OCI-LY3 (cell line): ENCODE measurements at regions not wholly inside any gene's neighbourhood (a gene's known extent, or its start where the extent isn't known, plus 50 kb on each side); places are given as distances from the start of the nearest gene placed in this dataset.

Experiments
- H2AFZ ChIP-seq: fragments of 200-600, 300-600 bp; shearing (Covaris generic); 2 replicates; pipeline ENCODE4 v1.6.0; 2014; ENCODE audit warnings: antibody characterized with exemption, low read depth, low read length
- H3K27ac ChIP-seq: fragments of 200-600, 300-600 bp; sonication (generic); 2 replicates; pipeline ENCODE4 v1.5.1; 2014; ENCODE audit warnings: mild to moderate bottlenecking, low read length, moderate library complexity, mixed read lengths
- H3K27me3 ChIP-seq: fragments of 200-600, 300-600 bp; sonication (generic); 2 replicates; pipeline ENCODE4 v1.6.1; 2014; ENCODE audit warnings: low read depth, low read length, mixed read lengths
- H3K36me3 ChIP-seq: fragments of 200-600, 300-600 bp; sonication (generic); replicated peaks from 2 replicates; pipeline ENCODE3; 2014; ENCODE audit warnings: low read depth, low read length, mixed read lengths
- H3K4me1 ChIP-seq: fragments of 300-600, 200-600 bp; sonication (generic); 2 replicates; pipeline ENCODE4 v1.6.1; 2014; ENCODE audit warnings: low read length, mixed read lengths
- H3K4me2 ChIP-seq: fragments of 200-600, 300-600 bp; sonication (generic); 2 replicates; pipeline ENCODE4 v1.6.1; 2014; ENCODE audit warnings: low read length, mixed read lengths
- H3K4me3 ChIP-seq: fragments of 300-600, 200-600 bp; sonication (generic); 2 replicates; pipeline ENCODE4 v1.5.1; 2014; ENCODE audit warnings: antibody characterized with exemption, mild to moderate bottlenecking, low read length, moderate library complexity
- H3K79me2 ChIP-seq: fragments of 300-600, 200-600 bp; shearing (Covaris generic); 2 replicates; pipeline ENCODE4 v1.6.1; 2014; ENCODE audit warnings: mild to moderate bottlenecking, low read length, mixed read lengths
- H3K9ac ChIP-seq: fragments of 300-600, 200-600 bp; shearing (Covaris generic); 2 replicates; pipeline ENCODE4 v1.6.0; 2014; ENCODE audit warnings: mild to moderate bottlenecking, low read length, moderate library complexity
- H3K9me3 ChIP-seq: fragments of 200-600, 300-600 bp; shearing (Covaris generic); 2 replicates; pipeline ENCODE4 v1.6.1; 2014; ENCODE audit warnings: low read length, mixed read lengths; ENCODE audit not compliant: insufficient read depth
- H4K20me1 ChIP-seq: fragments of 200-600, 300-600 bp; sonication (generic); 2 replicates; pipeline ENCODE4 v1.6.1; 2016; ENCODE audit warnings: low read length, mixed read lengths; ENCODE audit not compliant: insufficient read depth
- CTCF ChIP-seq: fragments of 200-600, 300-600 bp; sonication (generic); IDR thresholded peaks from 2 replicates; pipeline ENCODE4 v1.5.1; 2014; ENCODE audit warnings: antibody characterized with exemption, low read length, low read depth
- EZH2phosphoT487 ChIP-seq: fragments of 200-600 bp; shearing (Covaris generic); IDR thresholded peaks from 2 replicates; pipeline ENCODE4 v1.6.1; 2018; ENCODE audit warnings: antibody characterized with exemption, mixed run types, low read depth

- Histone ChIP-seq H3K79me2 (no peaks in the 10 kb centered on the region), H3K27me3 (no peaks in the 10 kb centered on the region), H2AFZ (no peak overlapping the region), H3K36me3 (no peaks in the 10 kb centered on the region), H3K9me3 (no peaks in the 10 kb centered on the region), H4K20me1 (no peaks in the 10 kb centered on the region), H3K4me3 (no peak overlapping the region), H3K9ac (no peak overlapping the region), H3K4me2 (no peak overlapping the region), H3K4me1 (no peaks in the 10 kb centered on the region), H3K27ac (no peak overlapping the region)
- no peak for TF ChIP-seq CTCF
- no peak for TF ChIP-seq EZH2phosphoT487
Measured at GRCh38 chr10:55367555-55367954, 566.5 kb upstream of the PCDH15 start.

- Histone ChIP-seq H3K4me3 (no peak overlapping the region), H3K4me2 (no peak overlapping the region), H3K79me2 (no peaks in the 10 kb centered on the region), H2AFZ (no peak overlapping the region), H4K20me1 (no peaks in the 10 kb centered on the region), H3K27me3 (no peaks in the 10 kb centered on the region), H3K9ac (no peak overlapping the region), H3K36me3 (no peaks in the 10 kb centered on the region), H3K4me1 (no peaks in the 10 kb centered on the region), H3K9me3 (no peaks in the 10 kb centered on the region), H3K27ac (no peak overlapping the region)
- TF ChIP-seq EZH2phosphoT487 (no peak), CTCF (no peak)
Measured at GRCh38 chr10:55358539-55358938, 557.5 kb upstream of the PCDH15 start.

- TF ChIP-seq EZH2phosphoT487 = no peak
- no peak for TF ChIP-seq CTCF
- no peaks in the 10 kb centered on the region for H3K79me2 ChIP-seq
- no peak overlapping the region for H3K9ac ChIP-seq
- no peaks in the 10 kb centered on the region for H3K4me1 ChIP-seq
- no peaks in the 10 kb centered on the region for H3K9me3 ChIP-seq
- H3K27me3 ChIP-seq = no peaks in the 10 kb centered on the region
- no peaks in the 10 kb centered on the region for H3K36me3 ChIP-seq
- no peak overlapping the region for H3K27ac ChIP-seq
- H3K4me3 ChIP-seq = no peak overlapping the region
- H2AFZ ChIP-seq = no peak overlapping the region
- no peaks in the 10 kb centered on the region for H4K20me1 ChIP-seq
- no peak overlapping the region for H3K4me2 ChIP-seq
Measured at GRCh38 chr10:55353414-55353813, 552.4 kb upstream of the PCDH15 start.

DNA sequence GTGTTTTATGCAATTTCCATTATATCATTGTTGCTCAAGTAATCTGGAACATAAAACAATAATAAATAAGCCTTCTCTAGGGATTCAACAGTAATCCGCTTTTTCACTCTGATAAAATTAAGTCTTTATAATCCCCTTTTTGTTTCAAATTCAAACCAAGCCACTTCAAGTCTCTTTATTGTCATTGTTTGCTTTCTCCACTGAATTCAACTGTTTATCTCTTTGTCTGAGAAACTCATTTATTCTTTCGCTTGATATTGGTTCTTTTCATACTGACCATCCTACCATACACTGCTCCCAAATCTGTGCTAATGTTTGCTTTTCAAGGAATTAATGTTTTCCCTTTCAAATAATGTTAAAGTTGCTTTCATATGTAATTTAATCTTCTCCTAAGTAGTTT is 550.4 kb upstream of the PCDH15 start:
- H3K79me2 ChIP-seq = no peaks in the 10 kb centered on the region
- no peak for TF ChIP-seq EZH2phosphoT487
- no peak for TF ChIP-seq CTCF
- no peak overlapping the region for H3K9ac ChIP-seq
- H2AFZ ChIP-seq = no peak overlapping the region
- no peaks in the 10 kb centered on the region for H4K20me1 ChIP-seq
- no peaks in the 10 kb centered on the region for H3K27me3 ChIP-seq
- no peaks in the 10 kb centered on the region for H3K36me3 ChIP-seq
- H3K4me1 ChIP-seq = no peaks in the 10 kb centered on the region
- no peak overlapping the region for H3K4me2 ChIP-seq
- H3K27ac ChIP-seq = no peak overlapping the region
- H3K4me3 ChIP-seq = no peak overlapping the region
- H3K9me3 ChIP-seq = no peaks in the 10 kb centered on the region
